H1 (cell line): ENCODE measurements at regions not wholly inside any gene's neighbourhood (a gene's known extent, or its start where the extent isn't known, plus 50 kb on each side); places are given as distances from the start of the nearest gene placed in this dataset.

Experiments
- EP300 ChIP-seq, 2 experiments: IDR thresholded peaks; 1 replicate in 1 of 2; 2 replicates in 1 of 2; pipeline ENCODE4 v1.6.1; 2011 to 2012; ENCODE audit warnings: low read depth in 2 of 2, low read length in 2 of 2, mild to moderate bottlenecking in 2 of 2, borderline replicate concordance in 1 of 2, inconsistent platforms in 1 of 2, moderate library complexity in 1 of 2

DNA sequence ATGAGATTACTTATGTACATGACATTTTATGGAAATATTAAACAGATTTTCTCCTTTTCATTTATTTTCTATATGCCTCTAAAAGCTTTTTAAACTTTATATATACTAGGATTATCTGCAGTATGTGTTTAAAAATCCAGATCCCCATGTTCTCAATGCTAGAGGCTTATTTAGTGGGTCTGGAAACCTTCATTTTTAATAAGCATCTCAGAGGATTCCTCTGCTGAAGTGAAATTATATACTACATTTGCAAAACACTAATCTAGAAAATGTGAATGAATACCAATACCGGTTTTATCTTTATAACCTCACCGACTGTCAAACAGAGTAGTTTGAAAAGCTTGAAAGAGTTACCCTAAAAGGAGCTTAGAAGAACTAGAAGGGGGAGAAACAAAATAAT is 863.8 kb upstream of the ZWINT start (continued):
- TF ChIP-seq EP300 (IDR thresholded peaks at IDR 0.05; ENCODE audit: borderline replicate concordance in 1 of 2, low read depth in 2 of 2, low read length in 2 of 2), result no peak
